ENCODE measurements at regions not wholly inside any gene's neighbourhood (a gene's known extent, or its start where the extent isn't known, plus 50 kb on each side); places are given as distances from the start of the nearest gene placed in this dataset.

DNA sequence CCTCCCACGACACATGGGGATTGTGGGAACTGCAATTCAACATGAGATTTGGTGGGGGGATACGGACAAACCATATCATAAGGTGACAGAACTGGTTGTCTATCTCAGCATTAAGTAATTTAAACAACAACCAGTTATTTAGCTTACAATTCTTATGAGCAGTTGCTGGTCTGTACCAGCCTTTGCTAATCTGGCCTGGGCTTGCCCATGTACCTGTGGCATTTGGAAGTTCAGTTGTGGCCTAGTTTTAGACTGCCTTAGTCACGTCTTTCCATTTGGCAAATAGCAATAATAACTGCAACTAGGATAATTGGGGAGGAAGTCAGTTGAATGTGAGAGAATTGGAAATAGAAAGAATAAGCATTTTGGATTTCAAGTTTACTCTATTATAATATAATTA is 441.8 kb upstream of the CXADR start:
- H3K9ac ChIP-seq (ENCODE audit: low read length), result no peak overlapping the region
- no peaks in the 10 kb centered on the region for H4K20me1 ChIP-seq (ENCODE audit: insufficient read depth, low read length)
- no peak for TF ChIP-seq CTCF (IDR thresholded peaks at IDR 0.05; ENCODE audit: low read depth, low read length)
- TF ChIP-seq EZH2phosphoT487 (IDR thresholded peaks at IDR 0.05; ENCODE audit: low read depth), result no peak
- no peaks in the 10 kb centered on the region for H3K79me2 ChIP-seq (ENCODE audit: low read length)
- H3K9me3 ChIP-seq (ENCODE audit: insufficient read depth, low read length), result no peaks in the 10 kb centered on the region
- H3K4me3 ChIP-seq (ENCODE audit: low read length), result no peak overlapping the region
- H3K4me1 ChIP-seq (ENCODE audit: low read length), result no peaks in the 10 kb centered on the region
- no peak overlapping the region for H2AFZ ChIP-seq (ENCODE audit: low read depth, low read length)
- no peaks in the 10 kb centered on the region for H3K36me3 ChIP-seq (replicated peaks; ENCODE audit: low read depth, low read length)
- H3K27ac ChIP-seq (ENCODE audit: low read length), result no peak overlapping the region
- H3K4me2 ChIP-seq (ENCODE audit: low read length), result no peak overlapping the region
- H3K27me3 ChIP-seq (ENCODE audit: low read depth, low read length), result no peaks in the 10 kb centered on the region

- no peaks in the 10 kb centered on the region for H3K27me3 ChIP-seq (ENCODE audit: low read depth, low read length)
- H3K27ac ChIP-seq (ENCODE audit: low read length), result no peak overlapping the region
- no peak overlapping the region for H3K4me3 ChIP-seq (ENCODE audit: low read length)
- TF ChIP-seq EZH2phosphoT487 (IDR thresholded peaks at IDR 0.05; ENCODE audit: low read depth) (no peak), CTCF (IDR thresholded peaks at IDR 0.05; ENCODE audit: low read depth, low read length) (no peak)
- H4K20me1 ChIP-seq (ENCODE audit: insufficient read depth, low read length), result no peaks in the 10 kb centered on the region
- no peaks in the 10 kb centered on the region for H3K9me3 ChIP-seq (ENCODE audit: insufficient read depth, low read length)
- H3K9ac ChIP-seq (ENCODE audit: low read length), result no peak overlapping the region
- no peaks in the 10 kb centered on the region for H3K36me3 ChIP-seq (replicated peaks; ENCODE audit: low read depth, low read length)
- H3K4me1 ChIP-seq (ENCODE audit: low read length), result no peaks in the 10 kb centered on the region
- H3K79me2 ChIP-seq (ENCODE audit: low read length), result no peaks in the 10 kb centered on the region
- H2AFZ ChIP-seq (ENCODE audit: low read depth, low read length), result no peak overlapping the region
- H3K4me2 ChIP-seq (ENCODE audit: low read length), result no peak overlapping the region
Observed at GRCh38 chr21:17081193-17081592, 431.6 kb upstream of the CXADR start.

GRCh38 chr21:17082843-17083483 is 429.9 kb upstream of the CXADR start:
- no peaks in the 10 kb centered on the region for H4K20me1 ChIP-seq (ENCODE audit: insufficient read depth, low read length)
- no peak overlapping the region for H3K4me2 ChIP-seq (ENCODE audit: low read length)
- no peaks in the 10 kb centered on the region for H3K36me3 ChIP-seq (replicated peaks; ENCODE audit: low read depth, low read length)
- no peaks in the 10 kb centered on the region for H3K9me3 ChIP-seq (ENCODE audit: insufficient read depth, low read length)
- no peak overlapping the region for H3K27ac ChIP-seq (ENCODE audit: low read length)
- TF ChIP-seq CTCF (IDR thresholded peaks at IDR 0.05; ENCODE audit: low read depth, low read length), result no peak
- TF ChIP-seq EZH2phosphoT487 (IDR thresholded peaks at IDR 0.05; ENCODE audit: low read depth), result no peak
- H3K4me1 ChIP-seq (ENCODE audit: low read length), result no peaks in the 10 kb centered on the region
- H3K9ac ChIP-seq (ENCODE audit: low read length), result no peak overlapping the region
- no peak overlapping the region for H2AFZ ChIP-seq (ENCODE audit: low read depth, low read length)
- H3K4me3 ChIP-seq (ENCODE audit: low read length), result no peak overlapping the region
- H3K79me2 ChIP-seq (ENCODE audit: low read length), result no peaks in the 10 kb centered on the region
- H3K27me3 ChIP-seq (ENCODE audit: low read depth, low read length), result no peaks in the 10 kb centered on the region

DNA sequence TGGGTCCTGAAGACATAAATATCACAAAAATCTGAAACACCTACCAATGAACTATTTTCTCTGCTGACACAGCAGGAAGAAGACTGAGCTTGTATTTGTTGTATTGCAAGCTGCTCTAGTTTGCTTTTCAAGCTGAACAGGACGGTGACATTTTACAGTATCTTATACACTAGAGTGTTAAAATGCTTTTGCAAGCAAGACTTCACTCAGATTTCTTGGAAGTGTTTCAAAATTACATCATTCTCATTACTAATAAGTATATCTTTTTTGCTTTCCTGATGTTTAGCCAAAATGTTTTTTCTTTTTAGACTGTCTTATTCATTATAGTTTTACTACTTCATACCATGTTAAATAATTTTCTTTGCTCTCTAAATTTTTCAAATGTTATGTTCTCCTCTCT is 427.1 kb upstream of the CXADR start:
- no peak for TF ChIP-seq EZH2phosphoT487 (IDR thresholded peaks at IDR 0.05; ENCODE audit: low read depth)
- no peak for TF ChIP-seq CTCF (IDR thresholded peaks at IDR 0.05; ENCODE audit: low read depth, low read length)
- Histone ChIP-seq H3K27ac (ENCODE audit: low read length) (no peak overlapping the region), H3K9ac (ENCODE audit: low read length) (no peak overlapping the region), H3K4me1 (ENCODE audit: low read length) (no peaks in the 10 kb centered on the region), H3K36me3 (replicated peaks; ENCODE audit: low read depth, low read length) (no peaks in the 10 kb centered on the region), H3K4me2 (ENCODE audit: low read length) (no peak overlapping the region), H3K9me3 (ENCODE audit: insufficient read depth, low read length) (no peaks in the 10 kb centered on the region), H3K4me3 (ENCODE audit: low read length) (no peak overlapping the region), H3K79me2 (ENCODE audit: low read length) (no peaks in the 10 kb centered on the region), H3K27me3 (ENCODE audit: low read depth, low read length) (no peaks in the 10 kb centered on the region), H4K20me1 (ENCODE audit: insufficient read depth, low read length) (no peaks in the 10 kb centered on the region), H2AFZ (ENCODE audit: low read depth, low read length) (no peak overlapping the region)
